ENCODE measurements at regions not wholly inside any gene's neighbourhood (a gene's known extent, or its start where the extent isn't known, plus 50 kb on each side); places are given as distances from the start of the nearest gene placed in this dataset.

- no peak for DNase-seq (ENCODE audit: low spot score)
These were observed 58.1 kb upstream of the IL2 start for GRCh38 chr4:122514671-122515070.

GRCh38 chr4:122512430-122512829 is 55.9 kb upstream of the IL2 start:
- no peak for DNase-seq (ENCODE audit: low spot score)

- DNase-seq (ENCODE audit: low spot score): no peak
These were observed 51.6 kb upstream of the IL2 start for GRCh38 chr4:122508083-122508482.
